ENCODE measurements at regions not wholly inside any gene's neighbourhood (a gene's known extent, or its start where the extent isn't known, plus 50 kb on each side); places are given as distances from the start of the nearest gene placed in this dataset.

DNA sequence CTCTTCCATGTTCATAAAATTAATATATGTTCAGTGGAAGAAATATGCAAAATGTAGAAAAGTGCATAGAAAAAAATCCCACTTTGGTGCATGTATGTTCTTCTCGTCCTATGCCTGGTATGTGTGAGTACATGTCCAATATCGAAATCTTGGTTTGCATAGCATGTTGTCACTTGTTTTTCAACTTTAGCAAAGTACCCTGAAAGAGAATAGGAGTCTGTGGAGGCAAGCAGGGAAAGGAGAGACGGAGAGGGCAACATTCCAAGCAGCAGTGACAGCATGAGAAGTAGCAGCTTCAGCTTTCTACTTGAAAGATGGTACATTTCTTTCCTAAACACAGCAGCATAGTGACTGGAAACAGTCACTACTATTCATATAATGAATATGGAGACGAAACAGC, 56.8 kb upstream of the CACNA2D3 start:
- no peaks in the 10 kb centered on the region for H3K36me3 ChIP-seq
- no peak overlapping the region for H3K27ac ChIP-seq (replicated peaks in 1 of 4)
- TF ChIP-seq EP300 (IDR thresholded peaks at IDR 0.05) (no peak), POLR2A (IDR thresholded peaks at IDR 0.05; ENCODE audit: low read depth) (no peak), POLR2AphosphoS5 (IDR thresholded peaks at IDR 0.05) (no peak)
- TF ChIP-seq, protein P1, sequence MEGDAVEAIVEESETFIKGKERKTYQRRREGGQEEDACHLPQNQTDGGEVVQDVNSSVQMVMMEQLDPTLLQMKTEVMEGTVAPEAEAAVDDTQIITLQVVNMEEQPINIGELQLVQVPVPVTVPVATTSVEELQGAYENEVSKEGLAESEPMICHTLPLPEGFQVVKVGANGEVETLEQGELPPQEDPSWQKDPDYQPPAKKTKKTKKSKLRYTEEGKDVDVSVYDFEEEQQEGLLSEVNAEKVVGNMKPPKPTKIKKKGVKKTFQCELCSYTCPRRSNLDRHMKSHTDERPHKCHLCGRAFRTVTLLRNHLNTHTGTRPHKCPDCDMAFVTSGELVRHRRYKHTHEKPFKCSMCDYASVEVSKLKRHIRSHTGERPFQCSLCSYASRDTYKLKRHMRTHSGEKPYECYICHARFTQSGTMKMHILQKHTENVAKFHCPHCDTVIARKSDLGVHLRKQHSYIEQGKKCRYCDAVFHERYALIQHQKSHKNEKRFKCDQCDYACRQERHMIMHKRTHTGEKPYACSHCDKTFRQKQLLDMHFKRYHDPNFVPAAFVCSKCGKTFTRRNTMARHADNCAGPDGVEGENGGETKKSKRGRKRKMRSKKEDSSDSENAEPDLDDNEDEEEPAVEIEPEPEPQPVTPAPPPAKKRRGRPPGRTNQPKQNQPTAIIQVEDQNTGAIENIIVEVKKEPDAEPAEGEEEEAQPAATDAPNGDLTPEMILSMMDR (IDR thresholded peaks at IDR 0.05) = no peak
- intact Hi-C loops (cut with DNase I) = no loop called here
- no peak for DNase-seq (ENCODE audit: extremely low spot score)
- no peaks in the 10 kb centered on the region for H3K4me1 ChIP-seq
- peaks cover 0 to 5% (median 0%) of the 10 kb centered on the region in 4 donors for H3K27me3 ChIP-seq
- H3K9me3 ChIP-seq = peaks cover 0 to 10% (median 10%) of the 10 kb centered on the region in 4 donors
- no peak overlapping the region for H3K4me3 ChIP-seq
- 62% methylated on average over 4 of the region's 4 CpGs for WGBS

DNA sequence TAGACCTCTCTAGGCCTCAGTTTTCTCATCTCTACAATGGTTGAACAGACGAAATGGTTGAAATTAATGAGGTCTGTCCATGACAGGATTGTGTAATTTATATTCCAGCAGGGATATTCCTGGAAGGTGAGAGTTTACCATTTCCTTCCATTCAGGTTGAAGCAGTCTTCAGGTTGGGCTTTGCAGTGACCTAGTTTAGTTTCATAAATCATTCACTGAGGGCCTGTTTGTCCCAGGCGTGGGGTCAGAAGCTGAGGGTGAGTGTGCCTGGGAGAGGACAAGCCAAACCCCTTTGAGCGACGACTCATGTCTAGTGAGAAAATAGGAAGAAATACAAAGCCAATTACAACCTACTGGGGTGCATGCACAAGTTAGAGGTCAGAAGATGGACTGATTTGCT, 57.2 kb upstream of the CACNA2D3 start:
- peaks cover 0 to 5% (median 0%) of the 10 kb centered on the region in 4 donors for H3K27me3 ChIP-seq
- H3K27ac ChIP-seq (replicated peaks in 1 of 4) = no peak overlapping the region
- DNase-seq (ENCODE audit: extremely low spot score) = no peak
- TF ChIP-seq EP300 (IDR thresholded peaks at IDR 0.05) (no peak), POLR2AphosphoS5 (IDR thresholded peaks at IDR 0.05) (no peak), POLR2A (IDR thresholded peaks at IDR 0.05; ENCODE audit: low read depth) (no peak)
- TF ChIP-seq, protein P1 (IDR thresholded peaks at IDR 0.05) = no peak
- no peaks in the 10 kb centered on the region for H3K4me1 ChIP-seq
- no peaks in the 10 kb centered on the region for H3K36me3 ChIP-seq
- intact Hi-C loops (cut with DNase I) = no loop called here
- no peak overlapping the region for H3K4me3 ChIP-seq
- H3K9me3 ChIP-seq = peaks cover 0 to 6% (median 5%) of the 10 kb centered on the region in 4 donors
- WGBS = 75% methylated on average over 4 of the region's 4 CpGs

DNA sequence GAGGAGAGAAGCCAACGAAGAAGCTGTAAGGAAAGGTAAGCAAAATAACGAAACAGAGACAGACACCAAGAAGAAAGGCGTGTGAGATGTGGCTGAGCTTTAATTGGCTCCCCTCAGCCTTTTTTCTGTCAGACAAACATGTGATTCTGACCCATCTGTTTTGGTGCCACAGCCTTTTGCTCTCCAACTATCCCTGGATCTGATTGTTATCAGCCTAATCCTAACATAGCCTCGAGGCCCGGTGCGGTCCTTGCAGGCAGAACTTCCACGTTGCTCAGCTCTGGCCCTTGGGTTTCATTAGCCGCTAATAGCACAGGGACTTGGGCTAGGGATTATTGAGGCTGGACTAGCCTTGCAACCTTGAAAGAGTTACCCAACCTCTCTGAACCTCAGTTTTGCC, 57.9 kb upstream of the CACNA2D3 start:
- WGBS = 73% methylated on average over 8 of the region's 8 CpGs
- intact Hi-C loops (cut with DNase I) = no loop called here
- no peak for DNase-seq (ENCODE audit: extremely low spot score)
- no peaks in the 10 kb centered on the region for H3K9me3 ChIP-seq
- TF ChIP-seq POLR2A (IDR thresholded peaks at IDR 0.05; ENCODE audit: low read depth) (no peak), EP300 (IDR thresholded peaks at IDR 0.05) (no peak), POLR2AphosphoS5 (IDR thresholded peaks at IDR 0.05) (no peak)
- TF ChIP-seq, protein P1 (IDR thresholded peaks at IDR 0.05) = no peak
- H3K36me3 ChIP-seq = no peaks in the 10 kb centered on the region
- H3K27ac ChIP-seq (replicated peaks in 1 of 4) = no peak overlapping the region
- H3K4me3 ChIP-seq = no peak overlapping the region
- no peaks in the 10 kb centered on the region for H3K4me1 ChIP-seq
- H3K27me3 ChIP-seq = no peaks in the 10 kb centered on the region

DNA sequence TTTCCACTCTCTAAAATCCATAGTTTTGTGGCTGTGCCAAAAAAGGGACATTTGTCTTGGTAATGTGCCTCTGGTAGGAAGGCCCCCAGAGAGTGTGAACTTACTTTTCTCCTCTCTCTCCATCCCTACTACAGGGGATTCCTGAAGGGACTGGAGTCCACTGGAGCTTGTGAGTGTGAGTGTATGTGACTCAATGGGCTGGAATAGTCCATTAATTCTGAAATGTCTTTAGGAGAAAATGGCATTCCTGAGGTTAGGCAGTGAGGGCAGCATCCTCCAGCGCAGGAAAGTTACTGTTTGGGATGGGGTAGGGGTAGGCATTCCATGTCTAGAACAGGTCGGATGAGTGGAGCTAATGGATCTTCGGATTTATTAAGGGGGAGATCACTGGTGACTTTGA, 59.8 kb upstream of the CACNA2D3 start:
- H3K4me1 ChIP-seq = no peaks in the 10 kb centered on the region
- intact Hi-C loops (cut with DNase I) = no loop called here
- no peak overlapping the region for H3K4me3 ChIP-seq
- no peak for DNase-seq (ENCODE audit: extremely low spot score)
- no peak overlapping the region for H3K27ac ChIP-seq (replicated peaks in 1 of 4)
- H3K9me3 ChIP-seq = no peaks in the 10 kb centered on the region
- TF ChIP-seq EP300 (IDR thresholded peaks at IDR 0.05) (no peak), POLR2A (IDR thresholded peaks at IDR 0.05; ENCODE audit: low read depth) (no peak), POLR2AphosphoS5 (IDR thresholded peaks at IDR 0.05) (no peak)
- TF ChIP-seq, protein P1 (IDR thresholded peaks at IDR 0.05) = no peak
- no peaks in the 10 kb centered on the region for H3K27me3 ChIP-seq
- H3K36me3 ChIP-seq = no peaks in the 10 kb centered on the region
- 97% methylated on average over 3 of the region's 3 CpGs for WGBS

DNA sequence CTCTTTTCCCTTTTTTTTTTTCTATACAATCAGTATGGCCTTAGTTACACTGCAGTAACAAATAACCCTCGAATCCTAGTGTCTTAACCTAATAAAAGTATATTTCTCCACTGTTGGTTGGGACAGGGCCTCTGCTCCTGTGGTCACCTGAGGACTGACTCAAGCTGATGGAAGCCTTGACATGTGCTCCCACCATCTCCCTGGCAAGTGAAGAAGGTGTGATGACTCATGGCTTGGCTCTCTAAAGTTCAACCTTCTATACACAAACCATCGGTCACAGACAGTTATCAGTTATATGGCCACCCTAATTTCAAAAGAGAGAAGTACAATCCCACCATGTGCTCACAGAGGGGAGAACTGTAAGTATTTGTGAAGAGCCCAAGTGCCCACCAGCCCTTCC, 65.8 kb upstream of the CACNA2D3 start:
- Histone ChIP-seq H3K9me3 (no peaks in the 10 kb centered on the region), H3K4me3 (no peak overlapping the region), H3K27me3 (no peaks in the 10 kb centered on the region), H3K27ac (replicated peaks in 1 of 4) (no peak overlapping the region), H3K36me3 (no peaks in the 10 kb centered on the region), H3K4me1 (peaks cover 0 to 10% (median 5%) of the 10 kb centered on the region in 4 donors)
- intact Hi-C loops (cut with DNase I) = no loop called here
- TF ChIP-seq POLR2AphosphoS5 (IDR thresholded peaks at IDR 0.05) (no peak), EP300 (IDR thresholded peaks at IDR 0.05) (no peak), POLR2A (IDR thresholded peaks at IDR 0.05; ENCODE audit: low read depth) (no peak)
- TF ChIP-seq, protein P1 (IDR thresholded peaks at IDR 0.05) = no peak
- DNase-seq (ENCODE audit: extremely low spot score) = no peak
- 72% methylated on average over 2 of the region's 2 CpGs for WGBS
